ENCODE measurements at regions not wholly inside any gene's neighbourhood (a gene's known extent, or its start where the extent isn't known, plus 50 kb on each side); places are given as distances from the start of the nearest gene placed in this dataset.

DNA sequence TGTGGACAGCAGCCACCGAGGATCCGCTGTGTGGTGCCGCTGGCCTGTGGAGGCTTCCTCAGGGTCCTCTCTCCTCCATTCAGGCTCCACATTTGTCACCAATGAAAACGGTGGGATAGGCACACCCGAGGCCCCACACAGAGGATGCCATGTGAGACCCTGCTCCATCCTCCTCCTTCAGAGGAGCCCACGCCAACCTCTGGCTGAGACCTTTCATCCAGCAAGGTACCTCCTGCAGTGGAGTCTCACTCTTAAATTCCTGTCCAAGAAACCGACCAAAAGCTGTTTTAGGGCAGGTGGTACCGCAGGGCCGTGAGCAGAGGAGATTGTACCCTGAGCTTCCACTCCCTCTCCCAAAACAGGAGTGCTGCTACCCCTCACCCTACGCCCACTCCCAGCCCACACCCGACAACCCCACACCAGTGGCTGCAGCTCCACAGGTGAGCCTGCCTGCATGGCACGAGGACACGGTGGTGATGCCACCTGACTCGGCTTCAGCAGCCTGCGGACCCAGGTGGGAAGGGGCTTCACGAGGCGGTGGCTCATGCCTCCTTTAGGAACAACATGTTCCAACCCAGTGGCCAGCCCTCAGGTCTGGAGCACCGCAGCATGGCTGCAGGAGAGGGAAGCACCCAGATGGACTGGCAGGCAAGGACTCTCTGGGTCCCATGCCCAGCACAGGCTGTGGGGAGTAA lies 237.6 kb upstream of the AFDN start:
- H3K9ac ChIP-seq (ENCODE audit: insufficient read depth, low read depth, low read length) = 0 out of 2 replicates have a peak overlapping the region, but pooled peaks have one; percentile 19
- no peak overlapping the region for H3K27ac ChIP-seq (ENCODE audit: extremely low read length, insufficient read depth, low read length)
- intact Hi-C loops (cut with micrococcal nuclease; ENCODE audit: unreplicated experiment) = no loop called here
- H3K4me3 ChIP-seq (replicated peaks in 1 of 3; ENCODE audit: insufficient read depth in 1 of 3, low read depth in 2 of 3, low read length in 3 of 3) = no peak overlapping the region
- TF ChIP-seq, protein P1, sequence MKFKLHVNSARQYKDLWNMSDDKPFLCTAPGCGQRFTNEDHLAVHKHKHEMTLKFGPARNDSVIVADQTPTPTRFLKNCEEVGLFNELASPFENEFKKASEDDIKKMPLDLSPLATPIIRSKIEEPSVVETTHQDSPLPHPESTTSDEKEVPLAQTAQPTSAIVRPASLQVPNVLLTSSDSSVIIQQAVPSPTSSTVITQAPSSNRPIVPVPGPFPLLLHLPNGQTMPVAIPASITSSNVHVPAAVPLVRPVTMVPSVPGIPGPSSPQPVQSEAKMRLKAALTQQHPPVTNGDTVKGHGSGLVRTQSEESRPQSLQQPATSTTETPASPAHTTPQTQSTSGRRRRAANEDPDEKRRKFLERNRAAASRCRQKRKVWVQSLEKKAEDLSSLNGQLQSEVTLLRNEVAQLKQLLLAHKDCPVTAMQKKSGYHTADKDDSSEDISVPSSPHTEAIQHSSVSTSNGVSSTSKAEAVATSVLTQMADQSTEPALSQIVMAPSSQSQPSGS (CRISPR knock-in tag; IDR thresholded peaks at IDR 0.05) = no peak
- TF ChIP-seq MTA1 (CRISPR knock-in tag; IDR thresholded peaks at IDR 0.05; ENCODE audit: borderline replicate concordance) (0 out of 2 replicates have a peak, but pooled peaks have one; percentile 49), HNRNPL (IDR thresholded peaks at IDR 0.05; ENCODE audit: low read depth, low read length) (0 out of 2 replicates have a peak, but pooled peaks have one; percentile 29), HNRNPH1 (optimal IDR thresholded peaks at IDR 0.05; ENCODE audit: low read depth, low read length) (no peak), SP1 (IDR thresholded peaks at IDR 0.05) (no peak), SP1 (CRISPR knock-in tag; IDR thresholded peaks at IDR 0.05) (no peak), ZNF577 (CRISPR knock-in tag; IDR thresholded peaks at IDR 0.05; ENCODE audit: borderline replicate concordance, low read depth) (no peak), YEATS4 (CRISPR knock-in tag; IDR thresholded peaks at IDR 0.05; ENCODE audit: borderline replicate concordance) (no peak)
- TF ChIP-seq, protein P2, sequence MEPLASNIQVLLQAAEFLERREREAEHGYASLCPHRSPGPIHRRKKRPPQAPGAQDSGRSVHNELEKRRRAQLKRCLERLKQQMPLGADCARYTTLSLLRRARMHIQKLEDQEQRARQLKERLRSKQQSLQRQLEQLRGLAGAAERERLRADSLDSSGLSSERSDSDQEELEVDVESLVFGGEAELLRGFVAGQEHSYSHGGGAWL (CRISPR knock-in tag; IDR thresholded peaks at IDR 0.05) = no peak
- TF ChIP-seq, protein P3, sequence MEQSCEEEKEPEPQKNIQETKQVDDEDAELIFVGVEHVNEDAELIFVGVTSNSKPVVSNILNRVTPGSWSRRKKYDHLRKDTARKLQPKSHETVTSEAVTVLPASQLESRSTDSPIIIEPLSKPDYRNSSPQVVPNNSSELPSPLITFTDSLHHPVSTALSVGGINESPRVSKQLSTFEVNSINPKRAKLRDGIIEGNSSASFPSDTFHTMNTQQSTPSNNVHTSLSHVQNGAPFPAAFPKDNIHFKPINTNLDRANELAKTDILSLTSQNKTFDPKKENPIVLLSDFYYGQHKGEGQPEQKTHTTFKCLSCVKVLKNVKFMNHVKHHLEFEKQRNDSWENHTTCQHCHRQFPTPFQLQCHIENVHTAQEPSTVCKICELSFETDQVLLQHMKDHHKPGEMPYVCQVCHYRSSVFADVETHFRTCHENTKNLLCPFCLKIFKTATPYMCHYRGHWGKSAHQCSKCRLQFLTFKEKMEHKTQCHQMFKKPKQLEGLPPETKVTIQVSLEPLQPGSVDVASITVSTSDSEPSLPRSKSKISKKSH (CRISPR knock-in tag; IDR thresholded peaks at IDR 0.05; ENCODE audit: borderline replicate concordance) = 0 out of 2 replicates have a peak, but pooled peaks have one; percentile 12
- ChIA-PET POLR2A (interaction anchor here (1.3 kb wide), 1 partner anchor 55 kb away, joined by 4 read pairs; no protein-coding TSS in a partner anchor), CTCF (ENCODE audit: low intra/inter-chr PET ratio, low total read pairs) (no interaction called here)
- H3K4me2 ChIP-seq (ENCODE audit: low read depth, low read length) = no peak overlapping the region
- no peak for FAIRE-seq
- H2AFZ ChIP-seq (ENCODE audit: low read length) = no peak overlapping the region
- H3K4me1 ChIP-seq (ENCODE audit: insufficient read depth, low read length) = peaks cover 19% of the 10 kb centered on the region
- in situ Hi-C loops (cut with HindIII; ENCODE audit: extremely low pct_ligation_motif_present, low pct_unique_long_range_greater_than_20kb) = no loop called here
- H3K36me3 ChIP-seq (replicated peaks in 1 of 2; ENCODE audit: control insufficient read depth in 1 of 2, insufficient read depth in 2 of 2, low read length in 2 of 2) = no peaks in the 10 kb centered on the region
- BruUV-seq (replicated peaks) = no TSS peak
- 83% methylated on average over 14 of the region's 18 CpGs for WGBS (ENCODE audit: low lambda C conversion rate)
- H3K9me3 ChIP-seq (ENCODE audit: low read length) = no peaks in the 10 kb centered on the region
- no peaks in the 10 kb centered on the region for H4K20me1 ChIP-seq (ENCODE audit: insufficient read depth, low read length)
- no peak for DNase-seq (ENCODE audit: low spot score)
- ATAC-seq = peak; percentile 50
- no peaks in the 10 kb centered on the region for H3K27me3 ChIP-seq (ENCODE audit: control insufficient read depth in 1 of 2, insufficient read depth in 2 of 2, low read length in 2 of 2)
- H3K79me2 ChIP-seq (ENCODE audit: insufficient read depth, low read length) = no peaks in the 10 kb centered on the region
